Osteoblast (primary cell): ENCODE measurements at regions not wholly inside any gene's neighbourhood (a gene's known extent, or its start where the extent isn't known, plus 50 kb on each side); places are given as distances from the start of the nearest gene placed in this dataset.
"Not testable (repeated sequence)": the region's sequence is repeated elsewhere in the genome, so short reads cannot be mapped to it uniquely, and the experiment has no call there.

Source experiments
- DNase-seq: peaks from one replicate; pipeline ENCODE4 v3.0.0; 2011; ENCODE audit warnings: low spot score, mixed read lengths; ENCODE audit not compliant: insufficient read length; ENCODE audit errors: missing footprints
- H2AFZ ChIP-seq: 2 replicates; pipeline ENCODE4 v1.6.0; 2011; ENCODE audit warnings: mild to moderate bottlenecking, low read length
- H3K27ac ChIP-seq: 2 replicates; pipeline ENCODE4 v1.5.1; 2011; ENCODE audit warnings: mild to moderate bottlenecking, low read depth, low read length, moderate library complexity
- H3K27me3 ChIP-seq: 2 replicates; pipeline ENCODE4 v1.6.0; 2012; ENCODE audit warnings: mild to moderate bottlenecking, control low read depth, inconsistent platforms, low read length, moderate library complexity; ENCODE audit not compliant: insufficient read depth
- H3K36me3 ChIP-seq: 2 replicates; pipeline ENCODE4 v1.5.1; 2011; ENCODE audit warnings: mild to moderate bottlenecking, low read length, control low read depth, moderate library complexity; ENCODE audit not compliant: insufficient read depth
- H3K4me1 ChIP-seq: 2 replicates; pipeline ENCODE4 v1.5.1; 2011; ENCODE audit warnings: mild to moderate bottlenecking, low read length, control low read depth, moderate library complexity; ENCODE audit not compliant: insufficient read depth
- H3K4me2 ChIP-seq: 2 replicates; pipeline ENCODE4 v1.6.0; 2011; ENCODE audit warnings: mild to moderate bottlenecking, low read length; ENCODE audit not compliant: insufficient read depth
- H3K4me3 ChIP-seq: fragments of 200-600 bp; sonication (generic); 3 replicates; pipeline ENCODE4 v1.5.1; 2012; ENCODE audit warnings: mild to moderate bottlenecking, low read length, inconsistent platforms; ENCODE audit not compliant: insufficient read depth
- H3K79me2 ChIP-seq: 2 replicates; pipeline ENCODE4 v1.6.0; 2012; ENCODE audit warnings: mild to moderate bottlenecking, low read length, control low read depth, inconsistent platforms; ENCODE audit not compliant: insufficient read depth
- H3K9me3 ChIP-seq: 2 replicates; pipeline ENCODE4 v1.5.1; 2011; ENCODE audit warnings: low read depth, low read length, control low read depth
- H4K20me1 ChIP-seq: 2 replicates; pipeline ENCODE4 v1.6.0; 2012; ENCODE audit warnings: mild to moderate bottlenecking, low read length, control low read depth; ENCODE audit not compliant: insufficient read depth
- TF ChIP-seq, protein P1 (sequence below): IDR thresholded peaks from 2 replicates; pipeline ENCODE4 v1.5.1; 2011; ENCODE audit warnings: mild to moderate bottlenecking, low read depth, low read length, moderate library complexity; ENCODE audit errors: extremely low read depth

DNA sequence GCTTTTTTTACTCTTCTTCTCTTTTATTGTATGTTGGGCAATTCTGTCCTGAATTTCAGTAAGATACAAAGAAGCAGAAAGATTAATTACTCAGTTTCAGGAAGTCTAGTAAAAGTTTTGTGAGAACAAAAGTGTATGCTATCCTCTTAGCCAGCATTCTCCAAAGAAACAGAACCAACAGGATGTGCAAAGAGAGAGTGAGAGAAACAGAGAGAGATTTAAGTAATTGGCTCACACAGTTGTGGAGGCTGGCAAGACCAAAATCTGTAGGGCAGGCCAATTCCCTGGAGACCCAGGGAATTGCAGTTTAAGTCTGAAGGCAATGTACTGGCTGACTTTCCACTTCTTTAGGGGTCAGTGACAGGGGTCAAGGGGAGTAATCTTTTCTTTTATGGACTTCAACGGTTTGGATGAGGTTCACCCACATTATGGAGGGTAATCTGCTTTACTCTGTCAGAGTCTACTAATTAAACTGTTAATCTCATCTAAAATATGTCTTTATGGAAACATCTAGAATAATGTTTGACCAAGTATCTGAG lies 59.2 kb upstream of the SLC39A8 start:
- H3K27me3 ChIP-seq = no peaks in the 10 kb centered on the region
- H2AFZ ChIP-seq = no peak overlapping the region
- no peaks in the 10 kb centered on the region for H3K4me1 ChIP-seq
- no peak overlapping the region for H3K4me3 ChIP-seq
- H3K9me3 ChIP-seq = no peaks in the 10 kb centered on the region
- TF ChIP-seq, protein P1, sequence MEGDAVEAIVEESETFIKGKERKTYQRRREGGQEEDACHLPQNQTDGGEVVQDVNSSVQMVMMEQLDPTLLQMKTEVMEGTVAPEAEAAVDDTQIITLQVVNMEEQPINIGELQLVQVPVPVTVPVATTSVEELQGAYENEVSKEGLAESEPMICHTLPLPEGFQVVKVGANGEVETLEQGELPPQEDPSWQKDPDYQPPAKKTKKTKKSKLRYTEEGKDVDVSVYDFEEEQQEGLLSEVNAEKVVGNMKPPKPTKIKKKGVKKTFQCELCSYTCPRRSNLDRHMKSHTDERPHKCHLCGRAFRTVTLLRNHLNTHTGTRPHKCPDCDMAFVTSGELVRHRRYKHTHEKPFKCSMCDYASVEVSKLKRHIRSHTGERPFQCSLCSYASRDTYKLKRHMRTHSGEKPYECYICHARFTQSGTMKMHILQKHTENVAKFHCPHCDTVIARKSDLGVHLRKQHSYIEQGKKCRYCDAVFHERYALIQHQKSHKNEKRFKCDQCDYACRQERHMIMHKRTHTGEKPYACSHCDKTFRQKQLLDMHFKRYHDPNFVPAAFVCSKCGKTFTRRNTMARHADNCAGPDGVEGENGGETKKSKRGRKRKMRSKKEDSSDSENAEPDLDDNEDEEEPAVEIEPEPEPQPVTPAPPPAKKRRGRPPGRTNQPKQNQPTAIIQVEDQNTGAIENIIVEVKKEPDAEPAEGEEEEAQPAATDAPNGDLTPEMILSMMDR = no peak
- no peaks in the 10 kb centered on the region for H3K36me3 ChIP-seq
- no peak for DNase-seq
- no peaks in the 10 kb centered on the region for H4K20me1 ChIP-seq
- no peaks in the 10 kb centered on the region for H3K79me2 ChIP-seq
- no peak overlapping the region for H3K27ac ChIP-seq
- H3K4me2 ChIP-seq = no peak overlapping the region

DNA sequence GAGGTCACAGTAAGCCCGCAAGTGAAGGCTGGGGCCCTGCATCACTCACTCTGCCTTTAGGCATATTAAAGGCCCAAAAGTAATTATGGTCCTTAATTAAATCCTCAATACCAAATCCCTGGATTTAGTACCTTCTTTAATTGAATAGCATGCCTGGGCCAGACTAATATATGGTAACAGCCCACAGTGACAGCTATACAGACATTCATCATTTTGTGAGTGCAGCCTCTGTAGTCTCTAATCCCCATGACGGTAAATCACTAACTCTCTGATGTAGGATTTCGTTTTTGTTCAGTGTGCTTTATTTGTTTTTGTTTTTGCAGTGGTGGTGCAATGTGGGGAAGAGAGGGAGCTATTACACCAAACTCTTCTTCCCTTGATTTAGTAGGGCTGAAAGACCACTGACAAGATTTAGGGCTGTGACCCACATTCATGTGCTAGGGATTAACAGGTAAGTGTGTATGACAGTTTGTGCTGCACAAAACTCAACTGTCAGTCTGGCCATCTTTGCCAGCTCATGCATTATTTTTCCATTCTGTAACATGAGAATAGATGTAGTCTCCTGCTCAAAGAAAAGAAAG lies 60.6 kb upstream of the SLC39A8 start:
- Histone ChIP-seq H2AFZ (no peak overlapping the region), H3K27ac (no peak overlapping the region), H3K4me3 (no peak overlapping the region), H3K27me3 (no peaks in the 10 kb centered on the region), H3K79me2 (no peaks in the 10 kb centered on the region), H4K20me1 (no peaks in the 10 kb centered on the region), H3K4me1 (no peaks in the 10 kb centered on the region), H3K9me3 (no peaks in the 10 kb centered on the region), H3K4me2 (no peak overlapping the region), H3K36me3 (no peaks in the 10 kb centered on the region)
- TF ChIP-seq, protein P1 = no peak
- DNase-seq = no peak

DNA sequence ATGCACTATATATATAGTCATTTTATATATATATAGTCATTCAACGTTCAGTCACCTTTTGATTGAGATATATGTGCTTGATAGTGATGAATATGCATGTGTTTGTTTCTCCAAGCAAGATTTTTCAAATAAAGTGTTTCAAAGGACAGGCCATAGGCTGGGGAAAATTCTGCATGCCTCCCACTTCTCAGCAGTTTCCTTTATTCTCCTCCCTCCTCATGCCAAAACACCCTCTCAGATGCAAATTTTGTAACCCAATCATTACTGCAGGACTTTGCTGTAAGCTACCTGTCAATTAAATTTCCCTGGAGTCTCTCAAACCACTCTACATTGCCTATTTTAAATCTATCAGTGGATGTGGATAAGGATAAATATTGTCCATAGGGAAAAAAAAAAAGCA lies 65.6 kb upstream of the SLC39A8 start:
- H3K4me3 ChIP-seq, H3K27ac ChIP-seq, H4K20me1 ChIP-seq, H3K27me3 ChIP-seq, H3K79me2 ChIP-seq, H3K36me3 ChIP-seq, H3K4me1 ChIP-seq, DNase-seq, H2AFZ ChIP-seq, H3K9me3 ChIP-seq, H3K4me2 ChIP-seq: not testable (repeated sequence)

DNA sequence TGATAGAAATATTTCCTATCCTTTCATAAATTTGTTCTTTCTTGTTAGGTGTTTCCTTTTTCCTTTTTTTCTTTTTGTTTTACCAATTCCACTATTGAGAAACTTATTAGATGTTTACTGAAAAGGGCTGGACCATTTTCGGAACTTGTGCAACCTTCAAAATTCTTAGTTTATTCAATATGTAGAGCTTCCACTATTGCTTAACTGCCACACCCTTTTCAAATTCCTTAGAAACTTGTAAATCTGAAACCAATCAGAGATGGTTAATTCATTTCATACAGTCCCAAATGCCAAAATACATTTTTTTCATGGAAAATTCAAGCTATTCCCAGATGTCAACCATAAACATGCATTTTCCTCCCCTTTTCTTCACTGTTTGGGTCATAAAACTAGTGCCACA lies 66.1 kb upstream of the SLC39A8 start:
- Histone ChIP-seq H3K9me3 (no peaks in the 10 kb centered on the region), H2AFZ (no peak overlapping the region), H3K4me2 (no peak overlapping the region), H3K27me3 (no peaks in the 10 kb centered on the region), H3K79me2 (no peaks in the 10 kb centered on the region), H3K36me3 (no peaks in the 10 kb centered on the region), H4K20me1 (no peaks in the 10 kb centered on the region), H3K4me1 (no peaks in the 10 kb centered on the region), H3K4me3 (no peak overlapping the region), H3K27ac (no peak overlapping the region)
- TF ChIP-seq, protein P1 = no peak
- DNase-seq = no peak
